Nephron progenitor cell (in vitro differentiated cells): ENCODE measurements at regions not wholly inside any gene's neighbourhood (a gene's known extent, or its start where the extent isn't known, plus 50 kb on each side); places are given as distances from the start of the nearest gene placed in this dataset.

Experiments
- DNase-seq: peaks from one replicate; pipeline ENCODE4 v3.0.0; 2021
- H3K27ac Mint-ChIP-seq: 2 replicates; pipeline ENCODE4 v1.8.0; 2021; ENCODE audit warnings: mild to moderate bottlenecking, moderate library complexity, mixed read lengths
- H3K27me3 Mint-ChIP-seq: 2 replicates; pipeline ENCODE4 v1.8.0; 2021; ENCODE audit warnings: mild to moderate bottlenecking, low read depth, mixed read lengths; ENCODE audit not compliant: poor library complexity
- H3K36me3 Mint-ChIP-seq: 2 replicates; pipeline ENCODE4 v1.8.0; 2021; ENCODE audit warnings: low read depth, mixed read lengths
- H3K4me1 Mint-ChIP-seq: 2 replicates; pipeline ENCODE4 v1.8.0; 2021; ENCODE audit warnings: mixed read lengths
- H3K4me3 Mint-ChIP-seq: 2 replicates; pipeline ENCODE4 v1.8.0; 2021; ENCODE audit warnings: mild to moderate bottlenecking, moderate library complexity, mixed read lengths
- H3K9me3 Mint-ChIP-seq: 2 replicates; pipeline ENCODE4 v1.8.0; 2021; ENCODE audit warnings: mild to moderate bottlenecking, moderate library complexity, mixed read lengths
- TF ChIP-seq, protein P1 (sequence below): fragments of 200-600 bp; sonication (generic); IDR thresholded peaks from 2 replicates; pipeline ENCODE4 v1.5.0; 2021; ENCODE audit warnings: antibody characterized with exemption

DNA sequence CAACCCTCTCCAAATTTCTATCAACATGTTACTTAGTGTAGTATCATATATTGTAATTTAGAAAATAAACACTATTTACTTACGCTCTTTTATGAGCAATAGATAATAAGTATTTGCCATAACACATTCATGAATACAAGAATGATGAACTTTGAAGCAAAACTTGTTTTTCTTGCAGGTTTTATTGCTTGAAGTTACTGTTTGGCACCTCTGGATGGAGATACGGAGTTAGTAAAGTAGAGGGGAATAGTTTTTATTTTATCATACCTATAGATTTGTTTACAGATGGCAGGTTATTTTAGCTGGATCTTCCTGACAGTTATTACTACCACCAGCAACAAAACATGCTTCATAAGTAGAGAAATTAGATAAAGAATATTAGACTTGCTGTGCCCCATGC lies 274.2 kb upstream of the LRRTM4 start:
- H3K4me1 Mint-ChIP-seq: no peaks in the 10 kb centered on the region
- TF ChIP-seq, protein P1, sequence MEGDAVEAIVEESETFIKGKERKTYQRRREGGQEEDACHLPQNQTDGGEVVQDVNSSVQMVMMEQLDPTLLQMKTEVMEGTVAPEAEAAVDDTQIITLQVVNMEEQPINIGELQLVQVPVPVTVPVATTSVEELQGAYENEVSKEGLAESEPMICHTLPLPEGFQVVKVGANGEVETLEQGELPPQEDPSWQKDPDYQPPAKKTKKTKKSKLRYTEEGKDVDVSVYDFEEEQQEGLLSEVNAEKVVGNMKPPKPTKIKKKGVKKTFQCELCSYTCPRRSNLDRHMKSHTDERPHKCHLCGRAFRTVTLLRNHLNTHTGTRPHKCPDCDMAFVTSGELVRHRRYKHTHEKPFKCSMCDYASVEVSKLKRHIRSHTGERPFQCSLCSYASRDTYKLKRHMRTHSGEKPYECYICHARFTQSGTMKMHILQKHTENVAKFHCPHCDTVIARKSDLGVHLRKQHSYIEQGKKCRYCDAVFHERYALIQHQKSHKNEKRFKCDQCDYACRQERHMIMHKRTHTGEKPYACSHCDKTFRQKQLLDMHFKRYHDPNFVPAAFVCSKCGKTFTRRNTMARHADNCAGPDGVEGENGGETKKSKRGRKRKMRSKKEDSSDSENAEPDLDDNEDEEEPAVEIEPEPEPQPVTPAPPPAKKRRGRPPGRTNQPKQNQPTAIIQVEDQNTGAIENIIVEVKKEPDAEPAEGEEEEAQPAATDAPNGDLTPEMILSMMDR: no peak
- no peaks in the 10 kb centered on the region for H3K27me3 Mint-ChIP-seq
- peaks cover 10% of the 10 kb centered on the region for H3K9me3 Mint-ChIP-seq
- no peak overlapping the region for H3K27ac Mint-ChIP-seq
- no peak for DNase-seq
- no peaks in the 10 kb centered on the region for H3K36me3 Mint-ChIP-seq
- no peak overlapping the region for H3K4me3 Mint-ChIP-seq

GRCh38 chr2:77797088-77797487 lies 274.9 kb upstream of the LRRTM4 start:
- TF ChIP-seq, protein P1: no peak
- Mint-ChIP-seq H3K4me1 (no peaks in the 10 kb centered on the region), H3K4me3 (no peak overlapping the region), H3K27ac (no peak overlapping the region), H3K27me3 (no peaks in the 10 kb centered on the region), H3K36me3 (no peaks in the 10 kb centered on the region), H3K9me3 (peaks cover 10% of the 10 kb centered on the region)
- no peak for DNase-seq

- TF ChIP-seq, protein P1: no peak
- DNase-seq: no peak
- Mint-ChIP-seq H3K4me1 (no peaks in the 10 kb centered on the region), H3K4me3 (no peak overlapping the region), H3K27me3 (no peaks in the 10 kb centered on the region), H3K9me3 (peaks cover 19% of the 10 kb centered on the region), H3K36me3 (no peaks in the 10 kb centered on the region), H3K27ac (no peak overlapping the region)
These were observed 278.2 kb upstream of the LRRTM4 start for GRCh38 chr2:77800410-77800809.

DNA sequence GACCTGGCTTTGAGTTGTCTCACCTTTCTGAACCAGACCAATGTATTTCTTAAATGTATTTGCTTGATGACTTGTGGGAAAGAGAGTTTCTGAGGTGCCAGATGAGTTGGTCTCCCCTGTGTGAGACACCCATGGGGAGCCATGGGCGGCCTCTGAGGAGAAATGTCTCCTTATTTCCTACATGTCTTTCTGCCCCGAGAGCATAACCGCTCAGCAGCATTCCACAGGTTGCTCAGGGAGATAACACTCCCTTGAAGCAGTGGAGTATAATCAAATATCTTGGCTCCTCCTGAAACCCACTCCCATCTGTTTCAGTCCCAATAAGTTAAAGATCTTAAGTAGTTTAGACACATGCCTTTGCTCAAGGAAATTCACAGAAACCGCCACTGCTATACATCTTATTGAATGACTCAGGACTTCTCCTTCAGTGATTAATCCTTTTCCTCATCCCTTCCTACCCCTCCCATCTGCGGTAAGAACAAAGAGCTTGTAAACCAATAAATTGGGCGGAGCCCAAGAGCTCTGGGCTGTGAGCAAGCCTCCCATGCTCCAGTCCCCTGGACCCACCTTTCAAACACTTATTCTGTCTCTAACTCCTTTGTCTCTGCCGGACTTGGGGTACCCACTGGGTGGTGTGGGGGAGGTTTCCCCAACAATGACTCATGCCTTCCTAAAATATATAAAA lies 285.5 kb upstream of the LRRTM4 start:
- TF ChIP-seq, protein P1: no peak
- Mint-ChIP-seq H3K9me3 (peaks cover 41% of the 10 kb centered on the region), H3K27ac (peak overlapping the region; percentile 55), H3K36me3 (peaks cover 5% of the 10 kb centered on the region), H3K4me1 (peaks cover 15% of the 10 kb centered on the region), H3K27me3 (no peaks in the 10 kb centered on the region), H3K4me3 (no peak overlapping the region)
- no peak for DNase-seq

- Mint-ChIP-seq H3K27me3 (no peaks in the 10 kb centered on the region), H3K4me1 (peaks cover 15% of the 10 kb centered on the region), H3K36me3 (peaks cover 5% of the 10 kb centered on the region), H3K9me3 (peaks cover 40% of the 10 kb centered on the region), H3K4me3 (no peak overlapping the region), H3K27ac (no peak overlapping the region)
- DNase-seq: no peak
- TF ChIP-seq, protein P1: no peak
These were observed 286.4 kb upstream of the LRRTM4 start for GRCh38 chr2:77808599-77808998.

DNA sequence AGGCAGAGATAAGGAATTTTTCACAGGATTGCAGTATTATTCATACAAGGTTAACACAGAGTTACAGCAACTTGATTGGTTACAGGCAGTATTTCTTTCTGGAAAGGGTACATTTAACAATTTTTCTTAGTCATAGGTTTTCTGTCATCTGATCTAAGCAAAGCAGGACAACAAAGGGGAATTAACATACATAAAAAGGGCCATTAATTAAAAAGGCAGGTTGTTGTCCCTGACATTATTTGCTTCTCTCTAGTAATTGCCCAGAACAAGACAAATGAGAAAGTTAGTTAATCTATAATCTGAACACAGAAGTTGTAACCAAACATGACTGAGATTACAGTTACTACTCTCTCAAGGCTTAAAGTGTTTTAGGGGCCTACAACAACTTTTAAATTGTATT lies 291.4 kb upstream of the LRRTM4 start:
- Mint-ChIP-seq H3K9me3 (peaks cover 23% of the 10 kb centered on the region), H3K4me3 (no peak overlapping the region), H3K27me3 (no peaks in the 10 kb centered on the region), H3K4me1 (no peaks in the 10 kb centered on the region), H3K27ac (no peak overlapping the region), H3K36me3 (no peaks in the 10 kb centered on the region)
- DNase-seq: no peak
- TF ChIP-seq, protein P1: no peak
